Right renal cortex interstitium (tissue), 3 donors: ENCODE measurements at regions not wholly inside any gene's neighbourhood (a gene's known extent, or its start where the extent isn't known, plus 50 kb on each side); places are given as distances from the start of the nearest gene placed in this dataset.
"Not testable (repeated sequence)": the region's sequence is repeated elsewhere in the genome, so short reads cannot be mapped to it uniquely, and the experiment has no call there.

Source experiments
- DNase-seq, 3 donors: peaks; one replicate each; pipeline ENCODE4 v3.0.0-alpha.2; 2013; ENCODE audit warnings: low read depth in 3 of 3, low spot score in 2 of 3

DNA sequence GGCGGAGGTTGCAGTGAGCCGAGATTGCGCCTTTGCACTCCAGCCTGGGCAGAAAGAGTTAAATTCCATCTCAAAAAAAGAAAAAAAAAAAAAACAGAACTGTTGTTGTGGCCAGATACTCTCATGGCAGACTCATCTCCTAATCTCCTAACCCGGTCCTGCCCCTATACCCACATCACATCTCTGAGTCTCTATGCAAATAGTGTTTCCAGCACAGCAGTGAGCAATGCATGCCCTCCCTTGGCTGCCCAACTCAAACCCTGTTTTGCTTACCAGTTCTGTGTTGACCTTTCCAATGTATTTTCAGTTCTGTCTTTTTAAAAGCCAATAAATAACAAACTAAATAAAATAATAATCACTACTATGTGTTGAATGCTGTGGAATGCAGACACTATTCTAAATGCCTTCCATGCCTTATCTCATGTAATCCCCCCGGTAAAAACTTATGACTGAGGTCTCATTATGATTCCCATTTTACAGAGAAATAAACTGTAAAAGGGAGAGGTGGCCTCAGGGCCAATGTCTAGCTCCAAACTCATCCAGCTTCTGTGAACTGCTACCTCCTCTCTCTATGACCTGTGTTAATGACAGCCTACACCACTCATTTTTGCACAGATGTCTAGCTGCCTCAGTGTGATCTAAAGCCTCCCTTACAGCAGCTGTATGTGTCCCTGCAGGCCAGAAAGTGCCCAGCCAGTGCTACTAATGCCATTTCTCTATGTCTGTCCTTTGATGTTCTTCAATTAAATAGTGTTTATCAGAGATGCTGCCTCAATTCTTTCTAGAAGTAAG, 289.8 kb downstream of the HS3ST3B1 start:
- no peak for DNase-seq

DNA sequence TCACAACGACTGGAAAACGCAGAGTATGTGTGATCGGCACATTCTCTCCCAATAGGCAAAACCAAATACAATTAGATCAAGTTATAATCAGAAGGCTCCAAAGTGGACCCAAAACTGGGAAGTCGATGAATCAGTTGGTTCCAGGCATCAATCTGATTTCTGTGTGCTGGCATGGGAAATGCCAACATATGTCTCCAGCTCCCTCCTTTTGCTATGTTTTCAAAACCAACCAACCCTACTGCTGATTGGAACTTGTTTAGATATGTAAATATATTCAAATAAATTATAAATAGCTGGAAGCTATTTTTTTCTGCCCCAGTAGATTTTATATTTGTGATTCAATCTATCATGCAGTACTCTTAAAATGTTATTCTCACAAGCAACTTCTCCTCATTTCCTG, 284.2 kb downstream of the HS3ST3B1 start:
- DNase-seq = no peak

- DNase-seq = no peak
These were observed 282.1 kb downstream of the HS3ST3B1 start for GRCh38 chr17:14582996-14583395.

- DNase-seq = no peak
These were observed 280.4 kb downstream of the HS3ST3B1 start for GRCh38 chr17:14581186-14581830.

GRCh38 chr17:14580499-14580898, 279.6 kb downstream of the HS3ST3B1 start:
- no peak for DNase-seq

DNA sequence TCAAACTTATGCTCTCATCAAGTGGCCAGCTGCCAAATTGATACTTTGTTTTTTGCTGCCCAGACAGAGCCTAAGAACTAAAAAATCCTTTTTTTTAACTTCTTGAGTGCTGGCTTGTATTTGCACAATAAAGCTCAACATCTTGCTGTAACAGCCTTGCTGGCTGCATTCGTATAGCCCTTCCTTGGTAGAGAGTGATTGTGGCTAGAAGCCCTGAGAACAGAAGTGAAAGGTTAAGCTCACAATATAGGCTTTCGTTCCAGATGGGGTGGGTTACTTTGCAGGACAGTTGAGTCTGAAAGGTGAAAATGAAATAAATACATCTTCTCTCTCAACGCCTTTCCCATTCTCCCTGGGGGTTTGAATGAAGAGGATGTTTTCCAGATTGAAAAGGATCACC, 278.8 kb downstream of the HS3ST3B1 start:
- DNase-seq = no peak

GRCh38 chr17:14575471-14575953, 274.6 kb downstream of the HS3ST3B1 start:
- DNase-seq = no peak

DNA sequence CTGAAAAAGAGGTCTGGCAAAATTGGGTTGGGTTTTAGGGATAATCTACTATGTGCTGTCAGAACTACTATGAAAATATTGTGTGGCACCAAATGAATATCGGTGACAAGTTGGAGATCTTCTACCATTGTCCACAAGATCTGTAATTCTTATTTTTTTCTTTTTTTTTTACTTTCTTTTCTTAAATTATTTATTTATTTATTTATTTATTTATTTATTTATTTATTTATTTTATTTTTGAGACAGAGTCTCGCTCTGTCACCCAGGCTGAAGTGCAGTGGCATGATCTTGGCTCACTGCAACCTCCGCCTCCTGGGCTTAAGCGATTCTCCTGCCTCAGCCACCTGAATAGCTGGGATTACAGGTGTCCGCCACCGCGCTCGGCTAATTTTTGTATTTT, 259.4 kb downstream of the HS3ST3B1 start:
- DNase-seq = not testable (repeated sequence)

- DNase-seq = no peak
These were observed 258.6 kb downstream of the HS3ST3B1 start for GRCh38 chr17:14559264-14560119.

- DNase-seq = no peak
These were observed 256.6 kb downstream of the HS3ST3B1 start for GRCh38 chr17:14557480-14557879.

- DNase-seq = no peak
These were observed 253.0 kb downstream of the HS3ST3B1 start for GRCh38 chr17:14553847-14554246.

DNA sequence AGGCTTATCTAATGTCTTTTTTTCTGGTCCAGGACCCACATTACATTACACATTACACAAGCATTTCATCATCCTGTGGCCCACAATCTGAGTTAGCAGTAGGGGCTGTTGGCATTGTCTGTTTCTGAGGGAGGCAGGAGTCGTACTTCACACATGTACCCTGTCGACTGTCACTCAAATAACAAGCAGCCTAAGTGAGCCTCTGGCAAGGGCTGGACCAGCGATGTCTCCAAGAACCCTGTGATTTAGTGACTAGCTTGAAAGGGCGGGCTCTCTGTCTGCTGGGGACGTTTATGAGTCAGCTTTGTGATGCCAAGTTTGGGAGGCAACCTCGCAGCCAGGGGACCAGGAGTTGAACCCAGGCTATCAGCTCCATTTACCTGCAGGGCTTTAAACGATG, 251.4 kb downstream of the HS3ST3B1 start:
- DNase-seq = no peak

DNA sequence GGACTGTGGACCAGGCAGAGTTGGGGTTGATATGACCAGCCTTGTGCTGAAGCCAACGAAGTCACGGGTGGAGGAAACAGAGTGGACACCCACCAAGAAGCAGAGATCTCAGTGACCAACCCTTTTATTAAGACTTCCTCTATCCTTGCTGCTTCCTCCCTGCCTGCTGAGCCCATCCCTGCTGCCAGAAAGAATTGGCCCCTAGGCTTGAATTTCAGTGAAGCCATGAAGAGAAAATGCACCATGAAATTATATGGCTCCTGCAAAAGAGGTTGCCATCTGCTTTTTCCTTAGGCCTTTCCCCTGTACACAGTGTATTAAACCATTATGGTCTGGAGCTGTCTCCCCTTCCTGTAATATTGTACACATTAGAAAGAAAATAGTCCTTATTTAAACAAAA, 246.7 kb downstream of the HS3ST3B1 start:
- no peak for DNase-seq

DNA sequence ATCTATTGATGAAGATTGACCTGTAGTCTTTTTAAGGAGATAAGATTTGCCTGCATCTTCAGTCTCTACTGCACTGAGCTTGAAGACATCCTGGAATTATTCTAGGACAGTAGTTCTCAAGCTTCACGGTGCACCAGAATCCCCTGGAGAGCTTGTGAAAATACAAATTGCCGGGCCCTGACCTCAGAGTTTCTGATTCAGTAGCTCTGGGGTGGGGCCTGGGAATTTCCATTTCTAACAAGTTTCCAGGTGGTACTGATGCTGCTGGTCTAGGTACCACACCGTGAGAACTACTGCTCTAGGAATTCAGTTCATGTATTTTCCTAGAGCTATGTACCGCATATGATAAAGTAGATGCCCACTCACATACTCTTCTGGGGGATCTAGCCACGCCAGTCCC, 246.1 kb downstream of the HS3ST3B1 start:
- no peak for DNase-seq

GRCh38 chr17:14545156-14545906, 244.4 kb downstream of the HS3ST3B1 start:
- no peak for DNase-seq

GRCh38 chr17:14541714-14542113, 240.8 kb downstream of the HS3ST3B1 start:
- no peak for DNase-seq

DNA sequence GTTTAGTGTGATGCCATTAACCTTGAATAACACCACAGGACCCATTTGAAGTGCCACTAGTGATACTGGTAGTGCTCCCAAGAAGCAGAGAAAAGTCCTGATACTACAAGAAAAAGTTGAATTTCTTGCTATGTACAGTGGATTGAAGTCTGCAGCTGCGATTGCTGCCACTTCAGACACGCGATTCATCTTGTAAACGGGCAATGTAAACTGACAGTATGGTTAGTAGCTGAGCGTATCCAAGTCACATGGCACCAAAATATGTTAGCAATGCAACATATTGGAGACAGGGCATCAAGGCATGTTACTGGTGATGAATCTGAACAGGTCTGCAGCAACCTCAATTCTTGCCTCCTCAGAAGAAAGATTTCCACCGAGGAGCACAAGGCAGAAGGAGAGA, 238.9 kb downstream of the HS3ST3B1 start:
- no peak for DNase-seq

- DNase-seq = not testable (repeated sequence)
These were observed 231.4 kb downstream of the HS3ST3B1 start for GRCh38 chr17:14532242-14532641.

DNA sequence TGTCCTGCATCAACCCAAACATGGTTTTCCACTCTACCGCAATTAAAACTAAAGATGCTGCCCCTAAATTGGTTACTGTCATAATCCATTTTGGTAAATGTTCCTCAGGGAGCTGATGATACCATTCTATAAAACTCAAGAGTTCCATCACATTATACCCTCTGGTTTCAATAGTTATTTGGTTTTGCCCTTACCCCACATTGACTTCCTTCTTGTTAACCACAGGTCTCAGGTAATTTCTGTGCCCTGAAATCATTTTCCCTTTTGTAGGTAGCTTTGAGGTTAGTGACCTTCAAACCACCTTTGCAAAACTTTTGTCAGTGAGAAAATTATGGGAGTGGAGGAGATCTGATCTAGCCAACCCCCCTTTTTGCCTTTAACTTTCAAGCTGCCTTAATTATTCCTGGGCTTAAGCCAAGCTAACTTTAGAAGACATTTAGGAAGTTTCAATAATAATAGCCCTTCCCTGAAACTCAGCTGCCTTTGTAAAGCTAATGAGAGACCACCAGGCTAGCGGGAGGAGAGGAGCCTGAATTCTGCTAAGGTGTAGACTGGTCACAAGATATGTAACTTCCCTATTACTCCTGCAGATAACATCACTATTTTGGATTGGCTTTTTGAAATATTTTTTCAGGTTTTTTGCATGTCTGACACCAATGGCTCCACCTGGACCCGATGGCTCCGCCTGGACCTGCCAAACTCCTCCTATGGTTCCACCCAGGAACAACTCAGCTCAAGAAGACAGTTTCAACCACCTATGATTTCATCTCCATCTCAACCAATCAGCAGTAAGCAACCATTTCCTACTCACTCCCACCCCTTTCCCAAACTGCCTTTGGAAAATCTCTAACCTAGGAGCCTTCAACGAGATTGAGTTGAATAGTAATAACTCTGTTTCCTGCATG, 224.9 kb downstream of the HS3ST3B1 start:
- DNase-seq = no peak
